H1 (cell line): ENCODE measurements at regions not wholly inside any gene's neighbourhood (a gene's known extent, or its start where the extent isn't known, plus 50 kb on each side); places are given as distances from the start of the nearest gene placed in this dataset.
A peak's percentile ranks its signal among the peaks of the same experiment; 100 is the strongest.

Experiments
- CTCF ChIA-PET: fragments of 300-600 bp; sonication (Branson Sonifier 250); formaldehyde crosslinking; loops from one replicate; lab custom pipeline; 2021; ENCODE audit not compliant: partially characterized antibody; lab: Charles Lee
- POLR2A ChIA-PET: fragments of 300-600 bp; sonication (Branson Sonifier 250); formaldehyde crosslinking; loops from one replicate; lab custom pipeline; 2021; ENCODE audit warnings: inconsistent platforms; ENCODE audit not compliant: partially characterized antibody; lab: Charles Lee
- DNase-seq, 2 experiments: peaks; one replicate each; pipeline versions ENCODE4 v3.0.0 to v3.0.0-alpha.2; 2010 to 2022; ENCODE audit warnings: low spot score in 2 of 2, low read depth in 1 of 2, mixed read lengths in 1 of 2
- FAIRE-seq: peaks from 2 replicates; lab custom pipeline; 2011; peaks lifted over from hg19 to GRCh38; lab: Jason Lieb, UNC
- H2AFZ ChIP-seq: 2 replicates; pipeline ENCODE4 v1.8.1; 2012; ENCODE audit warnings: low read length, inconsistent platforms
- H2AK5ac ChIP-seq: 2 replicates; pipeline ENCODE4 v1.6.1; 2013; ENCODE audit warnings: low read depth, low read length
- H2BK120ac ChIP-seq: replicated peaks from 2 replicates; pipeline ENCODE3; 2013; ENCODE audit warnings: low read depth, low read length, inconsistent platforms
- H2BK12ac ChIP-seq: 2 replicates; pipeline ENCODE4 v1.6.1; 2013; ENCODE audit warnings: low read depth, low read length
- H2BK15ac ChIP-seq: 2 replicates; pipeline ENCODE4 v1.6.1; 2013; ENCODE audit warnings: low read length
- H2BK20ac ChIP-seq: 2 replicates; pipeline ENCODE4 v1.6.1; 2013; ENCODE audit warnings: low read length
- H2BK5ac ChIP-seq: 2 replicates; pipeline ENCODE4 v1.6.1; 2013; ENCODE audit warnings: low read depth, low read length
- H3K14ac ChIP-seq: 2 replicates; pipeline ENCODE4 v1.6.1; 2013; ENCODE audit warnings: inconsistent platforms; ENCODE audit not compliant: insufficient read length
- H3K18ac ChIP-seq: 2 replicates; pipeline ENCODE4 v1.6.1; 2013; ENCODE audit warnings: low read length; ENCODE audit errors: extremely low read depth
- H3K23ac ChIP-seq: 2 replicates; pipeline ENCODE4 v1.6.1; 2013; ENCODE audit warnings: inconsistent platforms; ENCODE audit not compliant: insufficient read length
- H3K23me2 ChIP-seq: 2 replicates; pipeline ENCODE4 v1.6.1; 2013; ENCODE audit warnings: low read depth, low read length
- H3K27ac ChIP-seq: 2 replicates; pipeline ENCODE4 v1.6.1; 2011; ENCODE audit warnings: low read depth, low read length, inconsistent platforms
- H3K27me3 ChIP-seq, 4 experiments: replicated peaks in 1 of 4; 1 replicate in 1 of 4; 2 replicates in 3 of 4; pipeline versions ENCODE4 v1.6.1 to v1.8.1; 2011 to 2013; ENCODE audit warnings: low read length in 3 of 4, mild to moderate bottlenecking in 3 of 4, inconsistent platforms in 2 of 4, mixed read lengths in 2 of 4, moderate library complexity in 1 of 4; ENCODE audit not compliant: control insufficient read depth in 3 of 4, insufficient read depth in 3 of 4; ENCODE audit errors: extremely low read depth in 1 of 4
- H3K36me3 ChIP-seq, 4 experiments: 2 replicates each; pipeline versions ENCODE4 v1.6.1 to v1.8.1; 2011 to 2013; ENCODE audit warnings: mild to moderate bottlenecking in 4 of 4, low read length in 3 of 4, moderate library complexity in 2 of 4, control low read depth in 1 of 4, inconsistent platforms in 1 of 4; ENCODE audit not compliant: insufficient read depth in 4 of 4, control insufficient read depth in 2 of 4
- H3K4ac ChIP-seq: replicated peaks from 2 replicates; pipeline ENCODE3; 2013; ENCODE audit warnings: low read length, low read depth, mixed read lengths, inconsistent platforms; ENCODE audit not compliant: insufficient read length
- H3K4me1 ChIP-seq, 4 experiments: replicated peaks in 1 of 4; 1 replicate in 1 of 4; 2 replicates in 3 of 4; pipeline versions ENCODE4 v1.6.1 to v1.8.1; 2011 to 2013; ENCODE audit warnings: low read length in 3 of 4, inconsistent platforms in 2 of 4, mixed read lengths in 1 of 4; ENCODE audit not compliant: insufficient read depth in 4 of 4, control insufficient read depth in 3 of 4
- H3K4me2 ChIP-seq, 2 experiments: 2 replicates each; pipeline versions ENCODE4 v1.6.1 to v1.8.1; 2011 to 2013; ENCODE audit warnings: low read depth in 2 of 2, low read length in 2 of 2, control low read depth in 1 of 2, inconsistent platforms in 1 of 2, mild to moderate bottlenecking in 1 of 2; ENCODE audit not compliant: insufficient read depth in 1 of 2
- H3K4me3 ChIP-seq, 4 experiments: fragments of 200-600, 300-600 bp in 1 of 4; sonication (generic), shearing (Covaris generic), sonication (Bioruptor Twin) in 1 of 4; 2 replicates each; pipeline versions ENCODE4 v1.5.1 to v1.8.1; 2011 to 2016; ENCODE audit warnings: low read length in 4 of 4, low read depth in 3 of 4, control low read depth in 2 of 4, inconsistent platforms in 2 of 4, mild to moderate bottlenecking in 2 of 4, mixed read lengths in 1 of 4, moderate library complexity in 1 of 4; ENCODE audit not compliant: insufficient read depth in 2 of 4; ENCODE audit errors: extremely low read depth in 1 of 4
- H3K56ac ChIP-seq: replicated peaks from 2 replicates; pipeline ENCODE3; 2013; ENCODE audit warnings: low read depth, mild to moderate bottlenecking, mixed read lengths, low read length, inconsistent platforms; ENCODE audit not compliant: insufficient read length
- H3K79me1 ChIP-seq: 2 replicates; pipeline ENCODE4 v1.6.1; 2013; ENCODE audit warnings: low read depth, low read length, control low read depth
- H3K79me2 ChIP-seq, 2 experiments: 2 replicates each; pipeline versions ENCODE4 v1.6.1 to v1.8.1; 2012 to 2013; ENCODE audit warnings: low read length in 2 of 2, mild to moderate bottlenecking in 2 of 2, inconsistent platforms in 1 of 2; ENCODE audit not compliant: insufficient read depth in 2 of 2, control insufficient read depth in 1 of 2
- H3K9ac ChIP-seq, 4 experiments: replicated peaks in 1 of 4; 1 replicate in 1 of 4; 2 replicates in 3 of 4; pipeline versions ENCODE4 v1.6.1 to v1.8.1; 2011 to 2013; ENCODE audit warnings: low read depth in 3 of 4, low read length in 3 of 4, control low read depth in 2 of 4, mild to moderate bottlenecking in 2 of 4, moderate library complexity in 2 of 4, inconsistent platforms in 1 of 4; ENCODE audit errors: extremely low read depth in 1 of 4
- H3K9me3 ChIP-seq, 2 experiments: 2 replicates each; pipeline versions ENCODE4 v1.6.1 to v1.8.1; 2012 to 2013; ENCODE audit warnings: mild to moderate bottlenecking in 2 of 2, moderate library complexity in 2 of 2, control low read depth in 1 of 2, inconsistent platforms in 1 of 2, low read depth in 1 of 2, low read length in 1 of 2, mixed read lengths in 1 of 2; ENCODE audit not compliant: insufficient read depth in 2 of 2
- H4K20me1 ChIP-seq, 2 experiments: replicated peaks in 1 of 2; 2 replicates each; pipeline versions ENCODE3 to v1.8.1; 2011 to 2013; ENCODE audit warnings: inconsistent platforms in 2 of 2, low read length in 2 of 2, mild to moderate bottlenecking in 1 of 2; ENCODE audit not compliant: insufficient read depth in 2 of 2, control insufficient read depth in 1 of 2
- H4K5ac ChIP-seq: 2 replicates; pipeline ENCODE4 v1.6.1; 2013; ENCODE audit warnings: low read length, low read depth, mixed read lengths, inconsistent platforms; ENCODE audit not compliant: insufficient read length
- H4K8ac ChIP-seq: 2 replicates; pipeline ENCODE4 v1.8.0; 2013; ENCODE audit warnings: mild to moderate bottlenecking, moderate library complexity, low read length, inconsistent platforms; ENCODE audit not compliant: insufficient read depth; ENCODE audit errors: extremely low read depth
- H4K91ac ChIP-seq: replicated peaks from 2 replicates; pipeline ENCODE3; 2013; ENCODE audit warnings: low read length, mixed read lengths, inconsistent platforms; ENCODE audit not compliant: insufficient read length
- CHD2 ChIP-seq: IDR thresholded peaks from 2 replicates; pipeline ENCODE4 v1.6.1; 2012; ENCODE audit warnings: low read length, improper control_type of control experiment
- GABPA ChIP-seq: IDR thresholded peaks from 2 replicates; pipeline ENCODE4 v1.6.1; 2011; ENCODE audit warnings: mild to moderate bottlenecking, low read length, moderate library complexity, borderline replicate concordance; ENCODE audit not compliant: insufficient read depth
- HDAC6 ChIP-seq: IDR thresholded peaks from one replicate; pipeline ENCODE4 v1.7.1; 2012; ENCODE audit warnings: low read depth, mild to moderate bottlenecking, inconsistent platforms, low read length, moderate library complexity
- SIN3A ChIP-seq, 2 experiments: IDR thresholded peaks in 1 of 2; conservative IDR thresholded peaks in 1 of 2; 2 replicates each; pipeline ENCODE4 v1.6.1; 2011 to 2012; ENCODE audit warnings: low read length in 2 of 2, improper control_type of control experiment in 1 of 2, low read depth in 1 of 2, mild to moderate bottlenecking in 1 of 2
- WGBS, 2 experiments: shearing (Covaris generic) in 1 of 2; methylation state at CpG; one replicate each; pipeline versions ENCODE4 v1.1.6 to v1.1.7; 2013 to 2015; ENCODE audit warnings: low lambda C conversion rate in 2 of 2, mixed read lengths in 2 of 2, inconsistent platforms in 1 of 2, low coverage in 1 of 2, missing lambda C conversion rate in 1 of 2; ENCODE audit not compliant: insufficient replicate concordance in 2 of 2, insufficient coverage in 1 of 2, insufficient read length in 1 of 2; ENCODE audit errors: extremely low coverage in 1 of 2, missing lambda C conversion rate in 1 of 2; 5-methylcytosine and 5-hydroxymethylcytosine counted together

GRCh38 chr7:119900996-119901672 is 371.8 kb upstream of the KCND2 start:
- DNase-seq (no peak), FAIRE-seq (no peak)
- ChIA-PET CTCF (no interaction called here), POLR2A (no interaction called here)
- H3K4me1 ChIP-seq: no peaks in the 10 kb centered on the region; a peak in 1 of 7 replicates
- H2BK120ac ChIP-seq: no peak overlapping the region
- no peaks in the 10 kb centered on the region for H3K23me2 ChIP-seq
- H2BK20ac ChIP-seq: no peak overlapping the region
- no peak overlapping the region for H3K18ac ChIP-seq
- no peak overlapping the region for H3K4ac ChIP-seq
- H2BK15ac ChIP-seq: no peak overlapping the region
- H3K4me3 ChIP-seq: no peak overlapping the region
- H3K79me1 ChIP-seq: no peaks in the 10 kb centered on the region
- H4K8ac ChIP-seq: no peak overlapping the region
- no peak overlapping the region for H2BK12ac ChIP-seq
- 86% methylated on average over 5 of the region's 5 CpGs; no CpG with 5 or more reads in 1 of the 2 experiments for WGBS, 2 experiments
- H3K27me3 ChIP-seq: no peaks in the 10 kb centered on the region
- no peak overlapping the region for H3K56ac ChIP-seq
- no peak overlapping the region for H3K9ac ChIP-seq
- no peak overlapping the region for H2BK5ac ChIP-seq
- no peak overlapping the region for H3K27ac ChIP-seq
- H3K14ac ChIP-seq: no peak overlapping the region
- no peak overlapping the region for H2AFZ ChIP-seq
- TF ChIP-seq SIN3A (conservative IDR thresholded peaks at IDR 0.05 in 1 of 2, IDR thresholded peaks at IDR 0.05 in 1 of 2; ENCODE audit: low read depth in 1 of 2, low read length in 2 of 2) (no peak), GABPA (no peak), CHD2 (no peak), HDAC6 (no peak)
- H4K5ac ChIP-seq: no peak overlapping the region
- no peaks in the 10 kb centered on the region for H4K20me1 ChIP-seq
- no peak overlapping the region for H3K4me2 ChIP-seq
- H4K91ac ChIP-seq: no peak overlapping the region
- no peaks in the 10 kb centered on the region for H3K9me3 ChIP-seq
- 0 out of 2 replicates have a peak overlapping the region, but pooled peaks have one; percentile 41 for H2AK5ac ChIP-seq
- no peaks in the 10 kb centered on the region for H3K36me3 ChIP-seq
- H3K23ac ChIP-seq: no peak overlapping the region
- no peaks in the 10 kb centered on the region for H3K79me2 ChIP-seq
